ENCODE measurements at regions not wholly inside any gene's neighbourhood (a gene's known extent, or its start where the extent isn't known, plus 50 kb on each side); places are given as distances from the start of the nearest gene placed in this dataset.
"Not testable (repeated sequence)": the region's sequence is repeated elsewhere in the genome, so short reads cannot be mapped to it uniquely, and the experiment has no call there.

DNA sequence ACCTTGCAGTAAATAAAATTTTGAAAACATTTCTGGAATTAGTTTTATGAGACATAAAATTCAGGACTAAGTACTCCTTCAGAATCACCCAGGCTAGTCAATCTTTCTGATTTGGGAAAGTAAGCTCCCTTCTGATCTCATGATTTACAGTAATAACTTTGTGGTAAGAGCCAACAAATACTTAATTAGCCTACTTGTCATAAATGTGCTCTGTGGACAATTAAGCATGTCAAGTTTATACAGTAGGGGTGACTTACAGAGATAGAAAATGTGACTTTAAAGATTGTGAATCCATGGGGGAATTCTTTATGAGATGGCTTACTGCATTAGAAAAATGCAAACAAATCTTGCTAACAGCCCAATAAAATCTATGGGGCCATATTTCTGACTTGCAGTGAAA, 616.9 kb upstream of the GHITM start:
- no peak for DNase-seq

DNA sequence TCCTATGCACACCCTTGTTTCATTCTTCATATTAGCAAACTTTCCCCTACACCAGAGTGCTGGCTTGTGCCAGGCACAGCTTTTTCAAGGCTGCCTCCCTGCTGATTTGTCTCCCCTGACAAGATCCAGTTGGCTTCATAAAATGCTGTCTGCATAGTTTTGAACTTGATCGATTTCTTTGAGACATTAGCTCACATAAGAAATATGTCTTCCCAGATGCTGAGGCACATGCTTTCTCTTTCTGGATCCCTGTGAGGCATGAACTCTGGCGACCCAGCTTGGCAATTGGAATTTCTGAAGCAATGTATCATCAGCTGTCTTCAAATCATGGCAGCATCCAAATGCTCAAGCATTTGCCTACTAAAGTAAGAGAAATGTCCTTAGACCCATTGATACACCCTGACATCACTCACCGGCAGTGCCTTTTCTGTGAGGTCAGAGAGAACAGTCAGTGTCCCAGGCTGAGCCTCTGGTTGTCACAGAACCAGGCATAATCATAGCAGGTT, 616.4 kb upstream of the GHITM start:
- DNase-seq, result no peak

DNA sequence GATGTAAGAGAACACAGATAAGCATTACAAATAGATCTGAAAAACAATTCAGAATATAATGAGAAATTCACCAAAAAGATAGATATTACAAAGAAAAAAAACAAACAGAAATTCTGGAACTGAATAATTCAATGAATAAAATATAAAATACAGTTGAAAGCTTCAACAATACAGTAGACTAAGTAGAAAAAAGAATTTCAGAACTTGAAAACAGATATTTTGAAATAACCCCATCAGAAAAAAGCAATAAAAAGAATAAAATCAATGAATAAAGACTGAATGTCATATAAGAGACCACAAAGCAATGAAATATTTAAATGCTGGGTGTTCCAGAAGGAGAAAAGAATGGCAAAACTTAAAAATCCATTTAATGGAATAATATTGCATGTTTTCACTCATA, 611.4 kb upstream of the GHITM start:
- DNase-seq, result no peak

DNA sequence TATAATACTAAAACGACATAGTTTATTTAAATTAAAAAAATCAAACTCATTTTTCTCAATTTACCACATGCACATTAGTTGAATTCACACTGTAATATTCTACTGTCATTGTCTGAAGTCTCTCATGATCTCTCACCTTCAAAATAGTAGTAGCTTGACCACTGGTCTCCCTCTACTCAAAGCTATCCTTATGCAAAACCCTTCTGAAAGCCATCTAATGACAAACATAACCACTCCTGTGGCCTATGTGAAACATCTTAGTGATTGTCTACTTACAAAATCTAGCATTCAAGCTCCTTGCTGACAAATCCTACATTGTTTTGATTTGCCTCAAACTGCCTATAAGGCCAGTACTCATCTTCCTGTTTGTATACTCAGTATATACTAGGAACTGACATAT, 606.0 kb upstream of the GHITM start:
- no peak for DNase-seq

DNA sequence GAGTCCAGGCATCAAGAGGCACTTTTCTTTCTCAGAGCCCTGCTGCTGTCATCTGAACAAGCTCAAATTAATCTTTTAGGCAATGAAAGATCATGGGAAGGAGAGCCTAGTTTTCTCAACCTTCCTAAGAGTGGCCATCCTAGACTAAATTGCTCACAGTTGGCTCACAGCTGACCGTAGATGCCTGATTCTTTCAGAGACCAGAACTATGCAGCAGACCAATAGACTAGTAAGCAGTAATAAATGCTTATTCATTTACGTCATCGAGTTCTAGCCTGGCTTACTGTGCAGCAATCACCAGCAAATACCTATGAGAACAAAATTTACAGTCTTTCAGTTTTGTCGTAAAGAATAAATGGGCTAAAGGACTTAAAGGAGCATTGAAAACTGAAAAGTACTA, 602.9 kb upstream of the GHITM start:
- DNase-seq, result no peak

DNA sequence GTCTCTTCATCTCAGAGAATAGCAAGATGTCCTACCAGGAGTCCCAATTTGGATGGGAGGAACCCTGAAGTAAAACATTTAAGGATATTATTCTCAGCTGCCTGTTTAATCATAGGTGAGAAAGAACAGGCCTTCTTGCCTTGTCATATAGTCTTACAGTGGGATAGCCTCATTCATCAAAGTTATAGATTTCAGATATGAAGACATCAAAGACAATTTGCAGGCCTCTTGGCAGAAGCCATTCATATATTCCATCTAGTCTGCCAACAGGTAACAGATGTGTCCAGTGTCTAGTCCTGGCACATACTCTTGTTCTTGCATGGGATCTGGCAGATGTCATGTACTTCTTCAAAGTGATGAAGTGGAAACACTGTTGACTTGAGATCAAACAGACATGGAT, 601.3 kb upstream of the GHITM start:
- no peak for DNase-seq

DNA sequence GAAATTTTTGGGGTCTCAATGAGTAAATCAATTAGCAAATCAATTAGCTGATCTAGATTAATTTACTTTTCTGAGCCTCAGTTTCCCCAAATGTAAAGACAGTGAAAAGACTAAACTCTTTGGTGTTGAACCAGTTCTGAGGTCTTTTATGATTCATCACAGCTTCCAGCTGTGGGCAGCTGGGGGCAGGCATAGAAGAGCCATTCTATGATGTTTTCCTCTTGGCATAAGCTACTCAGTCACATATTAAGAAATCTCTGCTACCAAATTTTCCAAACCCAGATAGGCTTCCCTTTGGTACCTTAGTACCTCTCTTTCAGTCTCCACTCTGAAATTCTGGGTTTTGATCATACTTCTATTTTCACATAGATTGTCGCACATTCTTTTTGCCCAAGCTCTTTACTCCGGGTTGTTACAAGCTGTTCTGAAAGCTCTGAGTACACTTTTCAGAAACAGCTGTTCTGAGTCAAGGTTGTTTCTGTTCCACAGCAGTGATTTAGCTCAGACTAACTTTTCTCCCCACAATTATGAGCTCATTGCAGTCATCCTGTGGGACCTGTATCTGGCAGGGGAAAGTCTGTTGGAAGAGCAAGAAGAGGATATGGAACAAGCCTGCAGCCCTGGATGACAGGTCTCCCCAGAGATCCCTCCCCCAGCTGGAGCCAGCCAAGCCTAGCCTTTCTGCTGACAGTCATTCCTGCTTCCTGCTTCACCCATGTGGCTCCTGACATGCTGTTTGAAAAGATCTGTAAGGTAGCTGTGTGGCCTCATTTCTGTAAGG, 599.6 kb upstream of the GHITM start:
- DNase-seq, result no peak

DNA sequence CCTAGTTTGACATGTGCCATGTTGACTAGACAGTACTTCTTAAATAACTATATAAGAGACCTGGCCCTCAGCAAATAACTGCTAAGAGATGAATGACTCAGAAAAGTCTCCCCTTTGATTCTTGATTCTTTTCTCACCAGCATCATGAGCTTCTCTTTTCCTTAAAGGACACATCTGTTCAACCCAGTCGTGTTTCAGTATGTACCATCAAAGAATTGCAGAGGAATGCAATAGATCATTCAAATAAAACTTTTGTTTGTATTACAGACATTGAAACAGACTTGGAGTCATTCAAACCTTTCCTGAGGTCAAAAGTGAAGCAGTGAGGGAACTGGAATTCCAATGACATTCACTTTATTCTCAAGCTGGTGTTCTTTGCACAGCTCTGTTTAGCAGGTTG, 598.3 kb upstream of the GHITM start:
- DNase-seq, result no peak

DNA sequence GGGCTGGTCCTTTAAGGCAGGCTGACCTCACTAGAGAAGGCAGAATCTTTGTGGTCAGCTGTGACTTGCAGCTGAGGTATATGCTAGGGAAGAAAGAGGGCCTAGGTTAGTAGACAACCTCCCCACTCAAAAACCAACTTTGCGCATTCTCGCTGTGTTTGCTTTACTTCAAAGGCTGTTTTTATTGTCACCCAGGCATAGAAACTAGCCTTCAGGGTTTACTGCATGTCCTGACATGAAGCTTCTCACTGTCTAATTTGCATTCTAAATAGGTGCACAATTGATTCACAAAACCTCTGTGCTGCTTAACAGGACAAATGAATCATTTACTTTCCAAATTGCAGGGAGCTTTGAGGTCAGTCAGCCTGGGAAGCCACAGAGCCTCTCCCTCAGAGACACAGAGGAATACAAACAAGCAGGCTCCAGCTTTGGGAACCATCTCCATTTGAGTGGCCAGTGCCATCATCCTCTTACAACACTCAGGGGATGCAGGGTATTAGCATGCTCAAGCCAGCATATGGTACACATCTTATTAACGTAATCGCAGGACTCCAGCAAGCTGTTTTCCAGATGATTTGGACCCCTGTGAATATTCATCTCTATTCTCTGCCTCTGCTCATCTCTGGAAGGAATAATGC, 596.4 kb upstream of the GHITM start:
- DNase-seq, result no peak

DNA sequence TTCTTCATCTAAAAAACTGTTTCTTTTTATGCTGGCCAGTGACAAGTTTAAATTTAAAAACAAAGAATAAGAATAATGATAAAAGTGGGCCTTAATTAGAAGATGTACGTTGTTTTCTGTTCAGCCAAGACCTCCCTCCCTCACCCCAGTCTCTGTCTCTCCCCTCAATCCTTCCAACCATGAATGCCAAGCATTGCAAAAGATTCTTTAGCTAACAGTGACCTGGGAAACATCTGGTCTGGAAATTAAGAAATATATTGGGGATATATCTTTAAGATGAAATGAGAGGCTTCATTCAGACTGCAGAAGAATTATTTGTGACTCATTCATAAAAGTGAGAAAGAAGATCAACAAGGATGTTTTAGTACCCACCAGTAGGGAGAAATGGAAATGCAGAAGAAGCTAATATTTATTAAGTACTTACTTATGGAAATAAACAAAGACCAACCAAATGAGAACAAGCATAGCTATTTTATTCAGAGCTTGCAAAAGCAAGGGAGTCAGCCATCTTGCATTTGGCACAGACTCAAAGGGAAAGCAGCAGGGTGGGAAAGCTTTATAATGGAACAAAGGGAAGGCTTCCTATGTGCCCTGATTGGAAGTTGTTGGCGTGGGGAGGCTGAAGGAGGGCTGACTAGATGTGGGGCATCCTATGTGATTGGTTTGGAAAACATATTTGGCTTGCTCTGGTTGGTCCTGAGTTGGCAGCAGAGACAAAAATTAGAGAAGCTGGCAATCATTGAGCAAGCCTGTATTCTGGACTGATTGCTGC, 595.4 kb upstream of the GHITM start:
- no peak for DNase-seq

DNA sequence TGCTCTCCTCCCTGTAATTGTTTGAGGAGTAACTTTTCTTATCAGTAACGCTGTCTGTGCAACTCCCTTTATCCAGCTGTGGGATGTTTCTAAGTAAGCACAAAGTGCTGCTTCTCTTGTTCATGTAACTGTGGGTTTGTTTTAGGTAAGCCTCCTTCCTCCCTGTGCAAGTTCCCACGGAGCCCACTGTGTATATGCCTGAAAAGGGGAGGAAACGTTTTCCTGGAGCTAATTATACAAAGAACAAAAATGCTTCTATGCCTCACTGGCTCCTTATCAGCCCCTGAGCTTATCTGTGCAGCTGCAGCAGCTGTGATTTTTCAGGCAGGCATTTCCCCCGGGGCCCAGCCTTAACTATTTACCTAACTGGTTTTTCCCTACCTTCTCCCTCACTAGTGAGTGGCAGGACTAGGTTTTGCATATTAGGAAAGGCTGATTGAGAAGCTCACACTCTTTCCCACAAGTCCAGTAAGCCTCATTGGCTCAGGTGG, 593.4 kb upstream of the GHITM start:
- no peak for DNase-seq

DNA sequence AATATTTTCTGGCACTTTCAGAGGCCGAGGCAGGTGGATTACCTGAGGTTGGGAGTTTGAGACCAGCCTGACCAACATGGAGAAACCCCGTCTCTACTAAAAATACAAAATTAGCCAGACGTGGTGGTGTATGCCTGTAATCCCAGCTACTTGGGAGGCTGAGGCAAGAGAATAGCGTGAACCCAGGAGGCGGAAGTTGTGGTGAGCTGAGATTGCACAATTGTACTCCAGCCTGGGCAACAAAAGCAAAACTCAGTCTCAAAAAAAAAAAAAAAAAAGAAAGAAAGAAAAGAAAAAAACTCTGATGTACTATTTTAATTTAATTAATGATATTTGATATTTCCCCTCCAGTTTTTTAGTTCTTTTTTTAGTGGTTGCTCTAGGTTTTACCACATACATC, 588.1 kb upstream of the GHITM start:
- DNase-seq, result not testable (repeated sequence)

DNA sequence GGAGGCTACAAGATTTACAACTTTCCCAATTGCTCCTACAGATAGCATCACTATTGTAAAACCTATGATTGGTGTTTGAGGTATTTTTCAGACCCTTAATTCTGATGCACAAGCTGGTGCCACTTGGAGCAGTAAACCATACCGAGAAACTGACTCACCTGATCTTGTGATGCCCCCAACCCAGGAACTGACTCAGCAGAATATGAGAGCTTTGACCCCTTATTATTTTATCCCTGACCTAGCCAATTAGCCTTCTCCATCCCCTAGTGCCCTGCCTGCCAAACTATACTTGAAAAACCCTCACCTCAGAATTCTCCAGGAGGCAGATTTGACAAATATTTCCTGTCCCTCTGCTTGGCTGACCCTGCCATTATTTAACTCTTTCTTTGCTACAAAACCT, 585.9 kb upstream of the GHITM start:
- no peak for DNase-seq

DNA sequence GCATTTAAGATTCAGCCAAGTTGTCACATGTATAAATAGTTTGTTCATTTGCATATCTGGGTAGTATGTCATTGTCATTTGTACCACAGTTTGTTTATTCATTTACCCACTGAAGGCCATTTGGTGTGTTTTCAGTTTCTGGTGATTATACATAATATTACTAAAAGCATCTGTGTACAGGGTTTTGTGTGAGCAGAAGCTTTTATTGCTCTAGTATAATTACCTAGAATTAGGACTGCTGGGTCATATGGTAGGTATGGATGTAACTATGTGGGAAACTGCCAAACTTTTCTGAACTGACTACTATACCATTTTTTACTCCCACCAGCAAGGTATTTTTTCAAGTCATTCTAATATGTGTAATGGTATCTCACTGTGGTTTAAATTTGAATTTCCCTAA, 584.0 kb upstream of the GHITM start:
- no peak for DNase-seq

DNA sequence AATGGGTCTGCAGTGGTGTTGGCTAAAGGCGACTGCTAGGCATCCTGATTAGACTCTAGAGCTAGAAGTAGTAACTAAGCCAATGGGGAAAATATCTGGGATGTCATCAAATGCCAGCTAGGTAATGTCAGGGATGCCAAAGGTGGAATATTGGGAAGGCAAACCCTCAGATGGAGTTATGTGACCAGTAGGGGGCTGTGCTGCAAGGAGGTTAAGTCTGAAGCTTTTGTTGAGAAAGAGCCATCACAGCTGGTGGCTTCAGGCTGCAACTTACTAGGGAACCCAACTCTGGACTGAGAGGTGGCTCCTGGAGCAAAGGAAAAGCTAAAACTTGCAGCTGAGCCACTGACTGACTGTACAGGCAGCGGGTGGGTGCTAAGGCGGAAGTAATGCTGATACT, 576.9 kb upstream of the GHITM start:
- no peak for DNase-seq

DNA sequence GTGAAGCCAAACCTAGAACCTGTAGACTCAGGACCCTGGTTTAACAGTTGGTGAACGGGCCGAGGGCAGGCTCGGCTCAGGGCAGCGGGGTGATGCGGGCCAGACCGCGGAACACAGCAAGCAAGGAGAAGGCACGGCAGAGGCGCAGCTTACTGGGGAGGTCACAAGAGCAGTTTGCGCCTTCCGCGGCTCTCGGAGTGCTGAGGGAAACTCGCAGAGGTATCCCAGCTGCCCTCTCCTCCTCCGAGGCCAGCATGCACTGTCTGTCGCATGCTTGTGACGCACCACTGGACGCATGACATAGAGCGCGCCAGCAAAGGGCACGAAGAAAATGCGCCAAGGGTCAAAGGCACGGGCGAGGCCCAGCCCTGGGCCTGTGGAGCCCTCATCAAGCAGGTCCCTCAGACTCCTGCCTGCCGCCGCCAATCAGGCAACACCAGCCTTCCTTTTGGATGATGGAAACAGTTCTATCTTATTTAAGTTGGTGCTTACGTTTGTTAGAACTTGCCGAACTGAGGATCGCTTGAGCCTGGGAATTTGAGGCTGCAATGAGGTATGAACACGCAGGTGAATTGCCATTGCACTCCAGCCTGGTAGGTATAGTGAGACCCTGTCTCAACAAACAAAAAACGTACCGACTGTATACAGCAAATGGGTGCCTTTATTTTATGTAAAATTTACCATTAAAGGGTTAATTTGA, 574.3 kb upstream of the GHITM start:
- DNase-seq, result no peak

DNA sequence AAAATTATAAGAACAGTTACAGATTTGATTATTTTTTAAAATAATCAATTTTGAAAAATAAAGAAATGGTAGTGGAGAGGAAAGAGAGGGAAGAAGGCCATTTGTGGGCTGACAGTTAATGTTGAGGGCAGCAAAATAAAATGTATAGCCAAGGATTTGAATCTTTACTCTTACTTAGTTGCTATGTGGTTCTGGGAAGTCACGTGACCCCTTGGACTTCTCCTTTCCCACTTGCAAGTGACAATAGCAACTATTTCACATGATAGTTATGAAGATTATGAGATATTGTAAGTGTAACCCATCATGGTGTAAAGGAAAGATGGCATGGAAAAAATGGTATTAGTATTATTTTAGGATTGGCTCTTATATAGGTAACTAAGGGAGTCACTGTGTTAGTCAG, 567.3 kb upstream of the GHITM start:
- DNase-seq, result no peak

DNA sequence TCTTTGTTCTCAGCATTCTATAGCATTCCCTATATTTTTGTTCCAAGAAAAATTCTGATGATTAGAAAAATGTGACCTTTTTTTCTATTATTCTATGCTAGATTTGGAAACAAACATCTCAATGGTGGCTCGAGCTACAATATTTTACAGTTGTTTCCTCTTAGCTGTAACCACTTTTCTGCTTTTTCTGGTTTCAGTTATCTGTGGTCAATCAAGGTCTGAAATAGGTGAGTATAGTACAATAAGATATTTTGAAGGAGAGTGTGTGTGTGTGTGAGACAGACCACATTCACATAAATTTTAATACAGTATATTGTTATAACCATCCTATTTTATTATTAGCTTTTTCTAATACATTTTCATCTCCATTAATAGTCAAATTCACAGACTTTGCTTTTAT, 564.5 kb upstream of the GHITM start:
- DNase-seq, result no peak

DNA sequence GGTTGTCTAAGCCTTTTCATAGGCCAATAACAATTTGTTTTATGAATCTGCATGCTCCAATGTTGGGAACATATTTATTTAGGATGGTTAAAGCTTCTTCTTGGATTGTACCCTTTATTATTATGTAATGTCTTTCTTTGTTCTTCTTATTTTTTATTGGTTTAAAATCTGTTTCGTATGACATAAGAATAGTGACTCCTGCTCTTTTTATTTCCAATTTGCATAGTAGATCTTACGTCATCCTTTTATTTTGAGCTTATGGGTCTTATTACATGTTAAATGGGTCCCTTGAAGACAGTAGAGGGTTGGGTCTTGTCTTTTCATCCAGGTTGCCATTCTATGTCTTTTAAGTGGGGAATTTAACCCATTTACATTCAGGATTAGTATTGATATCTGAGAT, 561.9 kb upstream of the GHITM start:
- no peak for DNase-seq

DNA sequence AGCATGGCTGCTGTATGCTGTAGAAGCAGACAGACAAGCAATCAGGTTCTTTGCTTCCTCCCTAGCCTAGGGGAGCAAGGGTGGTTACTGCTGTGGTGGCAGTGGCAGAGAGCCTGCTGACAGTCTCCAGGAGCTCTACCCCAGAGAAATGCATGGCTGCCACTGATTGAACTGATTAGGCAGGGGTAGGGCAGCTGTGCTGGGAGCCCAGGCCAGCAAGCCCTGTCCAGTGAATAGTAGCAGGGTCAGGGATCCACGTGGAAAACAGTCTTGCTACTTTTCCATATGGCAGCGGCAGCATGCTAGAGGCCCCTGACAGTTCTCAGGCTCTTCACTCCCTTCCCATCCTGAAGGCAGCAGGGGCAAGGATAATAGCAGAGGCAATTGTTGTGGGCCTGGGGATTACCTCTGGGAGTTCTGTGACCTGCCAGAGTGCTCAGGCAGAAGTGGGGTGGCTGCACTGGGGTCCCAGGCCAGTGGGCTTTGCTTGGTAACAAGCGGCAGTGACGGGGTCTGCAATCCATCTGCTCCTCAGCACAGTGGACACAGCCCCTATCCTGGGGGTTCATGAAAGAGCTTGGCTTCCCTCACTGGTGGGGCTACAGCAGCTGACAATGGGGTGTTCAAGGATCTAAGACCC, 558.8 kb upstream of the GHITM start:
- DNase-seq, result no peak

DNA sequence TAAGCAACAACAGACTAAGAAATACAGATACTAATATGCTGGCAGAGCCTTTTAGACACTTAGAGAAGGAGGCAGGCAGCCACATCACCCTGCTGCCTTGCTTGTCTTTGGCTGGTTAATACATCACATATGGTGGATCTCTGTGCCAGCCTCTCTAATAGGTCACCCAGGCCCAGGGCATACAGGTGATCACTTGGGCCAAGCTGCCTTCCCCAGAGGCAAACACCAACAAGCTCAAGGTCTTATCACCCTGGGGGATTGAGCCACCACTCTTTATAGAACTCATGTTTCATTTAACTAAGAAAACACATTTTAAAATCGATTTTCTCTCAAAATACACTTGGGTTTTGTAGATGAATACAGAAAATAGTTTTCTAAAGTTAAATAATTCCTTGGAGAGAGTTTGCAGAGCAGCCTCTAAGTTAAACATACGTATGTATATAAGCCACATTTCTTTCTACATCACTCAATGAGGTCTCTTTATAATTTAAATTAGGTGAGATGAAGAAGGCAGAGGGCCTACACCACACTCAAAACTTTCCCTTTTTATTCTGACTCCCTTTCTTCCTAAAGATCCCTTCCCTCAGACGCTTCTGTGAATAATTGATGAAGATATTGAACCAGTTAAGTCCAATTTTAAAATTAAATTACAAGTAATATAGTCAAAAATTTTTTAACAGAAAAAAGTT, 556.8 kb upstream of the GHITM start:
- DNase-seq, result no peak

DNA sequence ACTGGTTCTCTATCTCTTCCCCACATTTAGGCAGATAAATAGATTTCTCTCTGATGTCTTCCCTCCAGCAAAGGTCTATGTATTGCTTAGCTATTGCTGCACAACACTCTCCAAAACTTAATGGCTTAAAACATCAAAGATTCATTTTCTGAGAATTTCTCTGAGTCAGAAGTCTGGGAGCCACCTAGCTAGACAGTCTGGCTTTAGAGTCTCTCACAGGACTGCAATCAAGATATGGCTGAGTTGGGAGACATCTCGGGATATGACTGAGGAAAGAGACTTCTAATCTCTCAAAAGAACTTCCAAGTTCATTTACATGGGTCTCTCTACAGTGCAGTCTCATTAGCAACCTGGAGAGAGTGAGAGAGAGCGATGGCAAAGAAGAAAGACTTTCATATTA, 553.6 kb upstream of the GHITM start:
- DNase-seq, result no peak
